BLaER1 (cell line): ENCODE measurements at regions not wholly inside any gene's neighbourhood (a gene's known extent, or its start where the extent isn't known, plus 50 kb on each side); places are given as distances from the start of the nearest gene placed in this dataset.

ENCODE experiments used
- H3K27ac ChIP-seq: shearing (Covaris generic); formaldehyde crosslinking; 2 replicates; pipeline ENCODE4 v1.8.1; 2022
- H3K27me3 ChIP-seq: shearing (Covaris generic); formaldehyde crosslinking; 2 replicates; pipeline ENCODE4 v1.8.1; 2022
- H3K36me3 ChIP-seq: shearing (Covaris generic); formaldehyde crosslinking; 2 replicates; pipeline ENCODE4 v1.8.1; 2022
- H3K4me1 ChIP-seq: shearing (Covaris generic); formaldehyde crosslinking; 2 replicates; pipeline ENCODE4 v1.8.1; 2022
- H3K4me2 ChIP-seq: shearing (Covaris generic); formaldehyde crosslinking; 2 replicates; pipeline ENCODE4 v1.8.1; 2022
- H3K4me3 ChIP-seq: shearing (Covaris generic); formaldehyde crosslinking; 2 replicates; pipeline ENCODE4 v1.8.1; 2022
- H3K9ac ChIP-seq: shearing (Covaris generic); formaldehyde crosslinking; 2 replicates; pipeline ENCODE4 v1.8.1; 2022
- H3K9me3 ChIP-seq: shearing (Covaris generic); formaldehyde crosslinking; 2 replicates; pipeline ENCODE4 v1.8.1; 2022
- H4K20me1 ChIP-seq: shearing (Covaris generic); formaldehyde crosslinking; 2 replicates; pipeline ENCODE4 v1.8.1; 2022
- Cebpa-rat ChIP-seq: shearing (Covaris generic); IDR thresholded peaks from 2 replicates; pipeline ENCODE4 v1.8.1; 2022

GRCh38 chr2:177063331-177063730, 149.3 kb upstream of the HNRNPA3 start:
- H4K20me1 ChIP-seq: no peaks in the 10 kb centered on the region
- H3K9ac ChIP-seq: no peak overlapping the region
- no peak overlapping the region for H3K27ac ChIP-seq
- H3K36me3 ChIP-seq: no peaks in the 10 kb centered on the region
- no peaks in the 10 kb centered on the region for H3K27me3 ChIP-seq
- H3K4me3 ChIP-seq: no peak overlapping the region
- no peak for TF ChIP-seq Cebpa-rat
- H3K4me2 ChIP-seq: no peak overlapping the region
- H3K9me3 ChIP-seq: no peaks in the 10 kb centered on the region
- no peaks in the 10 kb centered on the region for H3K4me1 ChIP-seq

- H3K4me1 ChIP-seq: no peaks in the 10 kb centered on the region
- no peaks in the 10 kb centered on the region for H3K27me3 ChIP-seq
- no peaks in the 10 kb centered on the region for H4K20me1 ChIP-seq
- no peaks in the 10 kb centered on the region for H3K9me3 ChIP-seq
- no peak overlapping the region for H3K4me2 ChIP-seq
- no peak overlapping the region for H3K9ac ChIP-seq
- H3K4me3 ChIP-seq: no peak overlapping the region
- no peak for TF ChIP-seq Cebpa-rat
- H3K36me3 ChIP-seq: no peaks in the 10 kb centered on the region
- no peak overlapping the region for H3K27ac ChIP-seq
Observed at GRCh38 chr2:177064422-177064821, 148.2 kb upstream of the HNRNPA3 start.

- no peak overlapping the region for H3K4me3 ChIP-seq
- H3K27me3 ChIP-seq: no peaks in the 10 kb centered on the region
- H3K4me1 ChIP-seq: no peaks in the 10 kb centered on the region
Observed at GRCh38 chr2:177068967-177069366, 143.6 kb upstream of the HNRNPA3 start.

GRCh38 chr2:177072090-177072489, 140.5 kb upstream of the HNRNPA3 start:
- Histone ChIP-seq H3K9ac (no peak overlapping the region), H3K27me3 (no peaks in the 10 kb centered on the region), H3K36me3 (no peaks in the 10 kb centered on the region), H3K27ac (no peak overlapping the region), H3K4me3 (no peak overlapping the region), H3K4me1 (no peaks in the 10 kb centered on the region), H3K4me2 (no peak overlapping the region), H3K9me3 (no peaks in the 10 kb centered on the region), H4K20me1 (no peaks in the 10 kb centered on the region)
- TF ChIP-seq Cebpa-rat: no peak

More at GRCh38 chr2:177068967-177069366, 143.6 kb upstream of the HNRNPA3 start:
- Histone ChIP-seq H3K9me3 (no peaks in the 10 kb centered on the region), H3K4me2 (no peak overlapping the region), H3K27ac (no peak overlapping the region), H4K20me1 (no peaks in the 10 kb centered on the region), H3K9ac (no peak overlapping the region), H3K36me3 (no peaks in the 10 kb centered on the region)
- TF ChIP-seq Cebpa-rat: no peak

- no peak overlapping the region for H3K9ac ChIP-seq
- no peaks in the 10 kb centered on the region for H3K27me3 ChIP-seq
- H3K4me1 ChIP-seq: no peaks in the 10 kb centered on the region
- no peaks in the 10 kb centered on the region for H4K20me1 ChIP-seq
- H3K4me2 ChIP-seq: no peak overlapping the region
- no peaks in the 10 kb centered on the region for H3K9me3 ChIP-seq
- H3K36me3 ChIP-seq: no peaks in the 10 kb centered on the region
- no peak overlapping the region for H3K27ac ChIP-seq
- TF ChIP-seq Cebpa-rat: no peak
- H3K4me3 ChIP-seq: no peak overlapping the region
Observed at GRCh38 chr2:177073611-177074010, 139.0 kb upstream of the HNRNPA3 start.

- Histone ChIP-seq H3K27ac (no peak overlapping the region), H3K9me3 (no peaks in the 10 kb centered on the region), H3K9ac (no peak overlapping the region), H3K36me3 (no peaks in the 10 kb centered on the region), H4K20me1 (no peaks in the 10 kb centered on the region), H3K4me2 (no peak overlapping the region), H3K4me3 (no peak overlapping the region), H3K27me3 (no peaks in the 10 kb centered on the region), H3K4me1 (no peaks in the 10 kb centered on the region)
- TF ChIP-seq Cebpa-rat: no peak
Observed at GRCh38 chr2:177074099-177074710, 138.4 kb upstream of the HNRNPA3 start.

- H3K27me3 ChIP-seq: no peaks in the 10 kb centered on the region
- no peaks in the 10 kb centered on the region for H3K4me1 ChIP-seq
- H3K4me3 ChIP-seq: no peak overlapping the region
- H4K20me1 ChIP-seq: no peaks in the 10 kb centered on the region
- H3K4me2 ChIP-seq: no peak overlapping the region
- no peak overlapping the region for H3K9ac ChIP-seq
- TF ChIP-seq Cebpa-rat: no peak
- no peaks in the 10 kb centered on the region for H3K36me3 ChIP-seq
- no peak overlapping the region for H3K27ac ChIP-seq
- no peaks in the 10 kb centered on the region for H3K9me3 ChIP-seq
Observed at GRCh38 chr2:177075254-177075653, 137.3 kb upstream of the HNRNPA3 start.

GRCh38 chr2:177076636-177077179, 135.9 kb upstream of the HNRNPA3 start:
- Histone ChIP-seq H3K9me3 (no peaks in the 10 kb centered on the region), H3K27me3 (no peaks in the 10 kb centered on the region)

GRCh38 chr2:177077778-177078177, 134.8 kb upstream of the HNRNPA3 start:
- Histone ChIP-seq H3K9me3 (no peaks in the 10 kb centered on the region), H3K4me3 (no peak overlapping the region), H3K27ac (no peak overlapping the region), H3K9ac (no peak overlapping the region), H3K4me2 (no peak overlapping the region), H3K27me3 (no peaks in the 10 kb centered on the region), H3K36me3 (no peaks in the 10 kb centered on the region), H4K20me1 (no peaks in the 10 kb centered on the region), H3K4me1 (no peaks in the 10 kb centered on the region)
- TF ChIP-seq Cebpa-rat: no peak

More at GRCh38 chr2:177076636-177077179, 135.9 kb upstream of the HNRNPA3 start:
- Histone ChIP-seq H4K20me1 (no peaks in the 10 kb centered on the region), H3K27ac (no peak overlapping the region), H3K4me3 (no peak overlapping the region), H3K36me3 (no peaks in the 10 kb centered on the region), H3K4me1 (no peaks in the 10 kb centered on the region), H3K9ac (no peak overlapping the region), H3K4me2 (no peak overlapping the region)
- TF ChIP-seq Cebpa-rat: no peak

GRCh38 chr2:177078416-177078815, 134.2 kb upstream of the HNRNPA3 start:
- Histone ChIP-seq H4K20me1 (no peaks in the 10 kb centered on the region), H3K4me3 (no peak overlapping the region), H3K4me2 (no peak overlapping the region), H3K36me3 (no peaks in the 10 kb centered on the region), H3K27ac (no peak overlapping the region), H3K4me1 (no peaks in the 10 kb centered on the region), H3K9me3 (no peaks in the 10 kb centered on the region), H3K27me3 (no peaks in the 10 kb centered on the region), H3K9ac (no peak overlapping the region)
- TF ChIP-seq Cebpa-rat: no peak

GRCh38 chr2:177078855-177079254, 133.7 kb upstream of the HNRNPA3 start:
- H3K4me1 ChIP-seq: no peaks in the 10 kb centered on the region
- TF ChIP-seq Cebpa-rat: no peak
- no peaks in the 10 kb centered on the region for H3K9me3 ChIP-seq
- no peak overlapping the region for H3K4me3 ChIP-seq
- no peaks in the 10 kb centered on the region for H3K36me3 ChIP-seq
- no peaks in the 10 kb centered on the region for H3K27me3 ChIP-seq
- no peak overlapping the region for H3K27ac ChIP-seq
- H4K20me1 ChIP-seq: no peaks in the 10 kb centered on the region
- no peak overlapping the region for H3K9ac ChIP-seq
- no peak overlapping the region for H3K4me2 ChIP-seq
